Caco-2 (cell line): ENCODE measurements at regions not wholly inside any gene's neighbourhood (a gene's known extent, or its start where the extent isn't known, plus 50 kb on each side); places are given as distances from the start of the nearest gene placed in this dataset.

Experiments
- BruUV-seq: library from RNA; stranded (reverse); fragments of 400-500 nt; replicated peaks from 2 replicates; lab custom pipeline; 2021; lab: Mats Ljungman, UMichigan
- CTCF ChIA-PET: fragments of 300-600 bp; sonication (Branson Sonifier 250); formaldehyde crosslinking; loops from one replicate; lab custom pipeline; 2022; ENCODE audit warnings: antibody characterized with exemption; lab: Charles Lee
- POLR2A ChIA-PET: fragments of 300-600 bp; sonication (Branson Sonifier 250); formaldehyde crosslinking; loops from one replicate; lab custom pipeline; 2022; ENCODE audit warnings: antibody characterized with exemption; lab: Charles Lee
- DNase-seq, 2 experiments: peaks; one replicate each; pipeline versions ENCODE4 v3.0.0 to v3.0.0-alpha.2; 2020 to 2022
- H3K27me3 ChIP-seq: replicated peaks from 2 replicates; pipeline ENCODE4 v1.6.0; 2011; ENCODE audit warnings: low read length; ENCODE audit not compliant: control insufficient read depth, insufficient read depth
- H3K36me3 ChIP-seq: 2 replicates; pipeline ENCODE4 v1.5.1; 2011; ENCODE audit warnings: low read length; ENCODE audit not compliant: control insufficient read depth, insufficient read depth
- H3K4me1 ChIP-seq: fragments of 250-450 bp; sonication (Bioruptor Pico); 2 replicates; pipeline ENCODE4 v1.5.1; 2020; ENCODE audit warnings: mild to moderate bottlenecking
- H3K4me3 ChIP-seq: 2 replicates; pipeline ENCODE4 v1.5.1; 2011; ENCODE audit warnings: low read depth, mild to moderate bottlenecking, control low read depth, low read length
- H3K9me3 ChIP-seq: fragments of 250-450 bp; sonication (Bioruptor Pico); 2 replicates; pipeline ENCODE4 v1.5.1; 2020; ENCODE audit warnings: mild to moderate bottlenecking, moderate library complexity
- H3K27ac Mint-ChIP-seq: one replicate; pipeline ENCODE4 v1.8.0; 2022; ENCODE audit warnings: mixed read lengths; ENCODE audit not compliant: unreplicated experiment
- H3K27me3 Mint-ChIP-seq: one replicate; pipeline ENCODE4 v1.8.0; 2022; ENCODE audit warnings: mixed read lengths; ENCODE audit not compliant: insufficient read depth, unreplicated experiment
- H3K36me3 Mint-ChIP-seq: one replicate; pipeline ENCODE4 v1.8.0; 2022; ENCODE audit warnings: mild to moderate bottlenecking, mixed read lengths; ENCODE audit not compliant: insufficient read depth, unreplicated experiment
- H3K4me1 Mint-ChIP-seq: one replicate; pipeline ENCODE4 v1.8.0; 2022; ENCODE audit warnings: low read depth, mixed read lengths; ENCODE audit not compliant: unreplicated experiment
- H3K4me3 Mint-ChIP-seq: one replicate; pipeline ENCODE4 v1.8.0; 2022; ENCODE audit warnings: mild to moderate bottlenecking, moderate library complexity, mixed read lengths; ENCODE audit not compliant: unreplicated experiment
- H3K9me3 Mint-ChIP-seq: one replicate; pipeline ENCODE4 v1.8.0; 2022; ENCODE audit warnings: mixed read lengths; ENCODE audit not compliant: unreplicated experiment
- CTCF ChIP-seq, 2 experiments: fragments of 200-600 bp in 1 of 2; IDR thresholded peaks; 1 replicate in 1 of 2; 2 replicates in 1 of 2; pipeline versions ENCODE4 v1.5.1 to v1.8.0; 2011 to 2022; ENCODE audit warnings: antibody characterized with exemption in 1 of 2, control low read depth in 1 of 2, inconsistent platforms in 1 of 2, low read depth in 1 of 2, low read length in 1 of 2, mild to moderate bottlenecking in 1 of 2, moderate library complexity in 1 of 2; ENCODE audit not compliant: insufficient read depth in 1 of 2, severe bottlenecking in 1 of 2, unreplicated experiment in 1 of 2
- intact Hi-C: fragments of 100-400 bp; cut with micrococcal nuclease; formaldehyde crosslinking; loops from one replicate; pipeline ENCODE4 v1.10.0; 2022; ENCODE audit not compliant: unreplicated experiment

DNA sequence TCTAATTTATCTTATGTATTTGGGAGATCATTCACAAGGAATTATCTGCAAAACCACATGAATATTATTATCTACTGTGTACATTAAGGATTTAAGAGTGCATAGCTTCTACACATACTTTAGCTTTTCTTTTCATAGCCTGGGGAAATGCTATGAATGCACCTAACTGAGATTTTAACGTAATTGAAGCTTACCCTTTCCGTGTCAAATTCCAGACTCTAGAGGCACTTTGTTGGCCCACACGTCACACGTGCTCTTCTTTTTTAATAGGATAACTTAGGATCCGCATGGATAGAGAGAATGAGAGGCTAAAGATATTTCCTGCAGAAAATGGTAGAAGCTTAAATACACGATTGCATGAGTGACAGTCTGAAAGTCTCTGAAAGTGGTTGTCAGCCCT is 481.1 kb downstream of the PCNX1 start:
- BruUV-seq, result no TSS peak
- Mint-ChIP-seq H3K4me3 (no peak overlapping the region), H3K36me3 (peaks cover 7% of the 10 kb centered on the region), H3K27me3 (no peaks in the 10 kb centered on the region), H3K27ac (no peak overlapping the region), H3K9me3 (peaks cover 7% of the 10 kb centered on the region), H3K4me1 (peaks cover 32% of the 10 kb centered on the region)
- CTCF ChIA-PET, result no interaction called here
- Histone ChIP-seq H3K4me3 (no peak overlapping the region), H3K36me3 (no peaks in the 10 kb centered on the region), H3K27me3 (no peaks in the 10 kb centered on the region), H3K4me1 (peaks cover 35% of the 10 kb centered on the region), H3K9me3 (no peaks in the 10 kb centered on the region)
- intact Hi-C loops, result no loop called here
- POLR2A ChIA-PET, result no interaction called here
- TF ChIP-seq CTCF (IDR thresholded peaks at IDR 0.05; ENCODE audit: insufficient read depth in 1 of 2, low read depth in 1 of 2, low read length in 1 of 2, severe bottlenecking in 1 of 2, unreplicated experiment in 1 of 2), result no peak
- DNase-seq, result no peak

DNA sequence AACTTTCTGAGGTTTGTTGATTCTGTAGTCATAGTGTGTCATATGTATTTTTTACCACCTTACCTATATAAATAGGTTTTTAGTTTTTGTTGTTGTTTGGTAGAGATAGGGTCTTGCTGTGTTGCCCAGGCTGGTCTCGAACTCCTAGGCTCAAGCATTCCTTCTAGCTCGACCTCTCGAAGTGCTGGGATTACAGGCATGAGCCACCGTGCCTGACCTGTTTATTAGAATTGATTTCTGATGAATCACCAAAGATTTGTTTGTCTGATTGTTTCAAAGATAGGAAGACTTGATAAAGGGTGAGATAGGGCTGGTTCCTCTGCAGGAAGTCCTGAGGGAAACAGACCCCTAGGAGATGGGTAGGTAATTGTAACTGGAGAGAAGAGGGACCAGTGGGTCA is 481.6 kb downstream of the PCNX1 start:
- Mint-ChIP-seq H3K27me3 (no peaks in the 10 kb centered on the region), H3K36me3 (peaks cover 7% of the 10 kb centered on the region), H3K4me1 (peaks cover 28% of the 10 kb centered on the region), H3K9me3 (peaks cover 7% of the 10 kb centered on the region), H3K4me3 (no peak overlapping the region), H3K27ac (peak overlapping the region; percentile 23)
- Histone ChIP-seq H3K9me3 (no peaks in the 10 kb centered on the region), H3K4me1 (peaks cover 30% of the 10 kb centered on the region), H3K4me3 (no peak overlapping the region), H3K36me3 (no peaks in the 10 kb centered on the region), H3K27me3 (no peaks in the 10 kb centered on the region)
- intact Hi-C loops, result no loop called here
- no peak for TF ChIP-seq CTCF (IDR thresholded peaks at IDR 0.05; ENCODE audit: insufficient read depth in 1 of 2, low read depth in 1 of 2, low read length in 1 of 2, severe bottlenecking in 1 of 2, unreplicated experiment in 1 of 2)
- ChIA-PET CTCF (no interaction called here), POLR2A (no interaction called here)
- DNase-seq, result peak in 1 of 2 experiments; percentile 48
- BruUV-seq, result no TSS peak

DNA sequence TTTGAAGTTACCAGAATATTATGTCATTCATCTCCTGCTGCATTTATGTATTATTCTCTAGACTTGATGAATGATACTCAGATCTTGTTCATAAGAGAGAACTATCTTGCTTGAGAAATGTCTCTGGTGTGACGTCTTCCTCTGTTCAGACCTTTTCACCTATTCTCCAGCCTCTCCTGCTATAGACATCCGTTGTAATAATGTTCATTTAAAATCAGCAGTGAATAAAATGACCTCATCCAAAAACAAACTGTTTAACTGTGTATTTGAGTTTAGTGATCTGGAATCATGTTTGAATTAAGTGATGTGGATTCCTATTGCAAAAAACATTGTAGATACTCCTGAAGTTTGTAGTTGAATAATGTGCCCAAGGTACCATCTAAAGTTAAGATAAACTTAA is 487.1 kb downstream of the PCNX1 start:
- no peaks in the 10 kb centered on the region for H3K9me3 Mint-ChIP-seq
- no TSS peak for BruUV-seq
- H3K4me3 ChIP-seq, result no peak overlapping the region
- H3K36me3 ChIP-seq, result no peaks in the 10 kb centered on the region
- H3K27me3 Mint-ChIP-seq, result no peaks in the 10 kb centered on the region
- H3K36me3 Mint-ChIP-seq, result peaks cover 13% of the 10 kb centered on the region
- ChIA-PET POLR2A (no interaction called here), CTCF (no interaction called here)
- no peaks in the 10 kb centered on the region for H3K27me3 ChIP-seq
- intact Hi-C loops, result no loop called here
- H3K9me3 ChIP-seq, result no peaks in the 10 kb centered on the region
- no peak overlapping the region for H3K27ac Mint-ChIP-seq
- no peak overlapping the region for H3K4me3 Mint-ChIP-seq
- peaks cover 18% of the 10 kb centered on the region for H3K4me1 Mint-ChIP-seq
- no peak for DNase-seq
- peaks cover 10% of the 10 kb centered on the region; the same call in 1 of the 2 replicates for H3K4me1 ChIP-seq
- TF ChIP-seq CTCF (IDR thresholded peaks at IDR 0.05; ENCODE audit: insufficient read depth in 1 of 2, low read depth in 1 of 2, low read length in 1 of 2, severe bottlenecking in 1 of 2, unreplicated experiment in 1 of 2), result no peak
